Activated naive CD4-positive, alpha-beta T cell treated with anti-CD3 and anti-CD28 coated beads, Interleukin-2, amount 50 U/mL, for 72 hours (primary cell): ENCODE measurements at regions not wholly inside any gene's neighbourhood (a gene's known extent, or its start where the extent isn't known, plus 50 kb on each side); places are given as distances from the start of the nearest gene placed in this dataset.

Experiments
- ATAC-seq, 2 donors: fragments of 150-1000 bp; cut with Tn5 transposase; 2 replicates each; pipeline ENCODE4 v1.10.0; 2021; ENCODE audit warnings: mild to moderate bottlenecking in 2 of 2, moderate library complexity in 2 of 2
- DNase-seq, 2 donors: peaks; one replicate each; pipeline ENCODE4 v3.0.0; 2021 to 2022; ENCODE audit warnings: low spot score in 2 of 2
- H3K27ac Mint-ChIP-seq, 2 donors: one replicate each; pipeline ENCODE4 v1.8.0; 2022; ENCODE audit warnings: mild to moderate bottlenecking in 2 of 2, mixed read lengths in 2 of 2
- H3K36me3 Mint-ChIP-seq, 2 donors: one replicate each; pipeline ENCODE4 v1.8.0; 2022; ENCODE audit warnings: mixed read lengths in 2 of 2
- H3K9me3 Mint-ChIP-seq, 2 donors: one replicate each; pipeline ENCODE4 v1.8.0; 2022; ENCODE audit warnings: mixed read lengths in 2 of 2

DNA sequence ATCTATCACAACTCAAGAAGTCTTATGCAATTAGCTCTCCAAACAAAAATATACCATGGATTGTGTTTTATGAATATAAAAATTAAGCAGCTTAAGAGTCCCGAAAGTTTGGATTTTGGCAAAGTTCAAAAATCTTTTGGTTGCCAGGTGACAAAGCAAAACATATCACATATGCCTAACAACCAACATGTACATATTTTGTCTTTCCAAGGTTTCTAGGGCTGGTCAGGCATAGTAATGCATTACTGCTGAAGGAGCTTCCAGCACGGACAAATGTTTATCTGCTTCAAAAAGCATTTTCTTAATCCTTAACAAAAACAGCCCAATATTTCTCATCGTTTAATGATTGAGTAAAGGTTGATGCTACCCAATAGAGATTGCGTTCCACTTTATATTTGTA, 1327.1 kb upstream of the ZEB2 start:
- no peak overlapping the region for H3K27ac Mint-ChIP-seq
- H3K36me3 Mint-ChIP-seq = no peaks in the 10 kb centered on the region
- DNase-seq = no peak
- peaks cover 3 to 4% of the 10 kb centered on the region in 2 donors for H3K9me3 Mint-ChIP-seq
- no peak for ATAC-seq

DNA sequence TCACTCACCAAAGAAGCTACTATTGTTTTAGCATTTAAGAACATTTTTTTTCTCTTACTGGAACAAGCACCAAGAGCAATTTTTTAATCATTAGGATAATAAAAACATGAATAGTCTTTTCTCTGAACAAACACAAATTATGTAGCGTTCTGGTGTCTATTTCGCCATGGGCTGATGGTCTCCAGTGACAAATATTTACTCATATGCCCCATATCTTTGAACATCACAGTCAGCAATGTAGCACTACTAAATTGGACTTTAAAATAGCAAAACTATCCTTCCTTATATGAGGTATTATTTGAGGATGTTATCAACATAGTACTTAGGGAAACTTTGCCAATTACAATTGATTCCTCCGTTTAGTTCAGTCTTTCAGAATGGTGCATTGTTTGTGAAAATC, 1326.0 kb upstream of the ZEB2 start:
- Mint-ChIP-seq H3K36me3 (no peaks in the 10 kb centered on the region), H3K9me3 (peaks cover 0 to 6% of the 10 kb centered on the region in 2 donors), H3K27ac (no peak overlapping the region)
- DNase-seq (no peak), ATAC-seq (no peak)

DNA sequence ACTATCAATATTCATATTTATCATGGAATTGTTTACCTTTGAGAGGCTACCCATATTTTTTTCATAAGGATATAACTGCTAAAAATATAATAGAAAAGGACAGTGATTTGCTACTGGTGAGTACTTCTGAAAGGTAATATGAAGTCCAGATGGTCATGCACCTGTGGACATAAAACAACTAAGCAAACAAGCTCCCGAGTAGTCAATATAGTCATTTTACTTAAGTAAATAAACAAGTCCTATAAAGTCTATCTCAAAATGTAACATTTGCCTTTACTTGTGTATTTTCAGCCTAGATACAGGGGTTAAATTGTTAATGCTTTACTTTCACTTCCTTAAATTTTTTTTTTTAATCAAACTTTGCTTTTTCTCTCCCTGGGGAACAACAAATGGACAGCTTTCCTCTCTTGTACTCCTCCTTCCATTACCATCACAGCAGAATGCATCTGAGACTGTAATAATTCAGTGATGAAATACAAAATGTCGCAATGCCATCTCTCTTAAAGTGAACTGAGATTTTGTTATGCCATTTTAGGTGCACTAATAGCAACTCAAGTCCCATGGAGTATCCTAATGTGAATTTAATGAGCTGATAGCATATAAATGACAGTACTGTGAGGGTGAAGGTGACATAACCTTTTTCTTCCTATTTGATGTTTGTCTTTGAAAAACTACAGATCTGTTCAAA, 1325.4 kb upstream of the ZEB2 start:
- no peak for ATAC-seq
- no peak for DNase-seq
- Mint-ChIP-seq H3K36me3 (no peaks in the 10 kb centered on the region), H3K9me3 (peaks cover 4 to 6% of the 10 kb centered on the region in 2 donors), H3K27ac (no peak overlapping the region)

DNA sequence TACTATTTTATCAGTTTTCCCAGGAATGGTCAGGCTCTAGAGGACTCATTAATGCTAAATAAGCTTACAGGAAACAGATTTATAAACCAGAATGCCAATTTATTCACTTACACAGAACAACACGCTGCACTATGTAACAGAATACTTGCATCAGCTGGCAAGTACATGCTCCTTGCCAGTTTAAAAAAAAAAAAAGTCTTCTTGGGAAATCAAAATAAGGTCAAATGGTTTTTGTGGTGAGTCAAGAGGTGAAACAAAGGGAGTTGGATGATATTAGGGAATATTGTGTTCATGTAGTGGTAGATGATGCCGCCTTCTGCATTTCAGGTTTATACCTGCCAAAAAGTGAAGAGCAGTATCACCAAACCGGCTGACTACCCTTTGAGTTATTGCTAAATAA, 1322.1 kb upstream of the ZEB2 start:
- Mint-ChIP-seq H3K36me3 (no peaks in the 10 kb centered on the region), H3K27ac (no peak overlapping the region), H3K9me3 (peaks cover 7 to 10% of the 10 kb centered on the region in 2 donors)
- ATAC-seq (no peak), DNase-seq (no peak)

DNA sequence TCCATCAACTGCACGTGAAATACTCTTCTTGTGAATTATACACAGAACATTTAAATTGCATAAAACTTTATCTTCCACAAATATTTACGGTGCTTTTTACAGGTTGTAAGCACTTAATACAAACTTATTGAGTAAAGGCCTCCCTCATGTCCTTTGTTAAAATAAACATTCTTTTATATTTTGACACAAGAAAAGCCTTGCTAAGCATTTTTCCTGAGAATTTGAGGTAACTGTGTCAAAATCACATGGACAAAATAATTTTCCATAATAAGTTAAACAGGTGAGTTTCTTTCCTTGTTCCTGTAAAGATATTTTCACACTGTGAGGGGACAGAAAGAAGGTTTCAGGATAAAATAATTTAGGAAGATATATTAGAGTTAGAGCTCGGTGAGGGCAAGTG, 1317.1 kb upstream of the ZEB2 start:
- DNase-seq (no peak), ATAC-seq (no peak)
- Mint-ChIP-seq H3K27ac (no peak overlapping the region), H3K36me3 (no peaks in the 10 kb centered on the region), H3K9me3 (peaks cover 7% of the 10 kb centered on the region in 2 donors)

DNA sequence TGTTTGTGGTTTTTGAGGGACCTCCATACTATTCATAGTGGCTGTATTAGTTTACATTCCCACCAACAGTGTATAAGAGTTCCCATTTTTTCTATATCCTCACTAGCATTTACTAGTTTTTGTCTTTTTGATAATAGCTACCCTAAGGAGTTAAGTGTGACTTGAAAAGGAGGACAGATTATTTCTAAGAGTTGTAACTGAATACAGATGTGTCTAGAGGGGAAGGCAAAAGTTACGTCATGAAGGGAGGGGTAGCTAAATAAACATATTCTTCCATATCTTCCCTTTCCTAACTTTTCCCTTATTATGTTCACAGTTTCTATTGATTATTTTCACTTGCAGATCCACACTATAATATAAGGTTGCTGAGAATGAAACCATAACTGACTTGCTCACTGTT, 1315.7 kb upstream of the ZEB2 start:
- Mint-ChIP-seq H3K27ac (no peak overlapping the region), H3K9me3 (peaks cover 4 to 6% of the 10 kb centered on the region in 2 donors), H3K36me3 (no peaks in the 10 kb centered on the region)
- DNase-seq (no peak), ATAC-seq (no peak)

DNA sequence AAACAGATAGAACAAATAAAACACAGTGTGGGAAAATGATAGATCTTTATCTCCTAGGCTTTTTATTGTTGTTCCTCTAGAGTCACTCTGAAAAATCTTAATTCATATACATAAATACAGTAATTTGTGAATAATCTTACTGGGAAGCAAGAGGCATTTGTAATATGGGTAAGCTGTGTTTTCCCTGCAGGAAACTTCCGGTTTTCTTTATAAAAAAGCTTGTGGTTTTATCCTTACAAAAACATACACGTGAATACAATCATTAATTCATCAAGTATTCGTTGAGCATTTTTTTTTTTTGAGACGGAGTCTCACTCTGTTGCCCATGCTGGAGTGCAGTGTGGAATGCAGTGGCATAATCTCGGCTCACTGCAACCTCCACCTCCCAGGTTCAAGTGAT, 1312.8 kb upstream of the ZEB2 start:
- peaks cover under 1 to 4% of the 10 kb centered on the region in 2 donors for H3K9me3 Mint-ChIP-seq
- no peak overlapping the region for H3K27ac Mint-ChIP-seq
- peaks cover 0 to 5% of the 10 kb centered on the region in 2 donors for H3K36me3 Mint-ChIP-seq
- DNase-seq = no peak
- no peak for ATAC-seq

DNA sequence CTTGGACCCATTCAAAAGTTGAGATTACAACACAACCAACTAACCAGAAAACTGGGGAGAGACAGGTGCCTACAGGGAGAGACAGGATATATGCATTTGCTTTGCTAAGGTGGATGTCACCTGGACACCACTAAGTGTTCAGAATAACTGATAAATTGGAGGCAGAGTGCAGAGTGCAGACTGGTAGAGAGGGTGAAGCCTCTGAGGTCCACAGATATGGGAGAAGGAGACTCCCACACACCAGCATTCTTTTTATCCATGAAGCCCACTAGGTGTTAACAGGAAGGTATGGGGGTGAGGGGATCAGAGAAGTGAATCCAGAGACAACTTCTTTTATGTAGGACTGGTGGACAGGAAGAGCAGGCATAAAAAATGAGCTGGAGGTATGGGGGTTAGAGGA, 1310.0 kb upstream of the ZEB2 start:
- peaks cover 0 to 5% of the 10 kb centered on the region in 2 donors for H3K36me3 Mint-ChIP-seq
- peaks cover 13 to 16% of the 10 kb centered on the region in 2 donors for H3K9me3 Mint-ChIP-seq
- DNase-seq (no peak), ATAC-seq (no peak)
- H3K27ac Mint-ChIP-seq = no peak overlapping the region

DNA sequence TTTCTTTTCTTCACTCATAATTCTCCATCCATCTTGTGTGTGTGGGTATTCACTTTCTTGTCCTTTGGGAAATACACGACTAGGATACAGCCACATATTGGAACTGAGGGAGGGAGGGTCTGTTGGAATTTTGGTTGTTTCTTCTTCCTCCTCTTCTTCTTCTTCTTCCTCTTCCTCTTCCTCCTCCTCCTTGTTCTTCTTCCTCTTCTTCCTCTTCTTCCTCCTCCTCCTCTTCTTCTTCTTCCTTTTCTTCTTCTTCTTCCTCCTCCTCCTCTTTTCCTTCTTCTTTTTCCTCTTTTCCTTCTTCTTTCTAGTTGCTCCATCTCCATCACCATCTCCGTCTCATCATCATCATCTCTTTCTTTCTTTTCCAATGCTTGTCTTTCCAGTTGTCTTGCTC, 1307.3 kb upstream of the ZEB2 start:
- H3K36me3 Mint-ChIP-seq = peaks cover 0 to 5% of the 10 kb centered on the region in 2 donors
- peaks cover 13 to 24% of the 10 kb centered on the region in 2 donors for H3K9me3 Mint-ChIP-seq
- H3K27ac Mint-ChIP-seq = no peak overlapping the region
- no peak for ATAC-seq
- DNase-seq = no peak

DNA sequence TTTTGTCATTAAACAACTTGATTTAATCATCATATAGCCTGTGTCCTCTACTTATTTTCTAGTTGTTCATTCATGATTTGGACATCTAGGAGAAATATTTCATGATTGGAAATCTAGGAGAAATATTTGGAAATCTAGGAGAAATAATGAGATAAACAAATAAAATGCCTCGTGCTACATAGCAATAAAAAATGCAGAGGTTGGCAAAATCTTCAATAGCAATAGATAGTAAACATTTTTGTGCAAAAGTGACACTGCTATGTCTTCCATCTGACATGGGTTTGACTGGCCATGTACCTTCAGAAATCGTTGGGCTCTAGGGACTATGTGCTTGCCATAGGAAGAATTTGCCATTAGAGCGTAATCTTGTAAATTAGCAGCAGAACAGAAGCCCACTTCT, 1304.5 kb upstream of the ZEB2 start:
- H3K9me3 Mint-ChIP-seq = peaks cover 23 to 33% of the 10 kb centered on the region in 2 donors

DNA sequence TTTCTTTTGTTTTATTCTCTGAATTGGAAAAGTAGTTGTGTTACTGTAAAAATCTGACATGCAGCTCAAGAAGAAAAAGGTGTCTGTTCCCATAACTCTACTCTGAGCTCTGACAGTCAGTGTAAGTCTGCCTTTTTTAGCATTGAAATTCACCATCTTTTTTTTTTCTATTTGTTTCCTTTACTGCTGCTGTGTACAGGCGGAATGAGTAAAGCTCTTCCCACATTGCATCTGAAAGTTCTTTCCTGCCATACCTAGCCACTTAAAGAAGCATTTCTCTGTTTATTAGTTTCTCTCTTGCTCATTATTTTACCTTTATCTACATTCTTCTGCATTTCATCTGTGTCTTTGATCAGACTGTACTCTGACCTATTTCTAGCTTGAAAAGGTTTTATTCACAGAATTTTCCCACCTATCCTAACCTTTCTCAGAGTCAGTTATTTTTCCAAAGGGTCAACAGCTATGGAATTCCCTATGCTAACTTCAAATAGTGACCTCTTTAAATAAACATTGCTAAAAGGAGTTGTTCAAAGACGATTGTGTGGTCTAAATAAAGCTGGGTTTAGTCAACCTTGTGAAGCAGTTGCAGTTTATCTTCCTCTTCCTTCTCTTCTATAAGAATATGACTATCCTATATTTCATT, 1303.1 kb upstream of the ZEB2 start:
- Mint-ChIP-seq H3K9me3 (peaks cover 23 to 33% of the 10 kb centered on the region in 2 donors), H3K36me3 (no peaks in the 10 kb centered on the region), H3K27ac (no peak overlapping the region)
- DNase-seq = no peak
- ATAC-seq = no peak

More for the DNA sequence above, 1304.5 kb upstream of the ZEB2 start:
- Mint-ChIP-seq H3K36me3 (peaks cover 0 to 5% of the 10 kb centered on the region in 2 donors), H3K27ac (no peak overlapping the region)
- no peak for DNase-seq
- ATAC-seq = no peak

DNA sequence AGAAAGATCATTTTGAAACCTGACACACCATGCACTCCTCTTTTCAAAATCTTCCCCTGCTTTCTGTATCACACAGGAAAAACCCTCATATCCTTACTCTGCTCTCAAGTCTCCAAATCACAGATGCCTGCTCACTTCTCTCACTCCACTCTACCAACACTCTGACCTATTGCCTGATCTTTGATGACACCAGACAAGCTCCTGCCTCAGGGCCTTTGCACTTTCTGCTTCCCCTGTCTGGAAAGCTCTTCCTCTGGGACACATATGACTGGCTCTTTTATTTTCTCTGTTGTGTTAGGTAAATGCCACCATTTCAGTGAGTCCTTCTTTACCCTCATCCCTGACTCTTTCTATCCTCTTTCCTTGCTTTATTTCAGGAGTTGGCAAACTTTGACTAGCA, 1300.7 kb upstream of the ZEB2 start:
- H3K36me3 Mint-ChIP-seq = no peaks in the 10 kb centered on the region
- peaks cover 10 to 21% of the 10 kb centered on the region in 2 donors for H3K9me3 Mint-ChIP-seq
- no peak for ATAC-seq
- no peak overlapping the region for H3K27ac Mint-ChIP-seq
- no peak for DNase-seq

DNA sequence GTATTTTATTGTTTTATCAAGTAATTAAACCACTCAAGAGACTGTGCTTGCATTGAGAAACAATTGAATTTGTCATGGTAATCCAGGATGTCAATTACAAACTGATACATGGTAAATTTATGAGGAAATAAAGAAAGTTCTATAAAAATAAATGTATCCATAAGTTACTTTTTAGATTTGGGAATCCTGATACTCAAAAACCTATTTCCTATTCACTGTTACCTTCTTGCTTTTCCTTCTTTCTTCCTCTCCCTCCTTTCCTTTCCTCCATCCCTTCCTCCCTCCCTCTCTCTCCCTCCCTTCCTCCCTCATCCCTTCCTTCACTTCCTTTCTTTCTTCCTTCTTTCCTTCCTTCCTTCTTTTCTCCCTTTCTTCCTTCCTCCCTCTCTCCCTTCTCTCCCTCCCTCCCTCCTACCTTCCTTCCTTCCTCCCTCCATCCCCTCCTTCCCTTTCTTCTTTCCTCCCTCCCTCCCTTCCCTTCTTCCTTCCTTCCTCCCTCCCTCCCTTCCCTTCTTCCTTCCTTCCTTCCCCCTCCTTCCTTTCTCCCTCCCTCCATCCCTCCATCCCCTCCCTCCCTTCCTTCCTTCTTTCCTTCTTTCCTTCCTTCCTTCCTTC, 1299.1 kb upstream of the ZEB2 start:
- H3K36me3 Mint-ChIP-seq = no peaks in the 10 kb centered on the region
- ATAC-seq (no peak), DNase-seq (no peak)
- no peak overlapping the region for H3K27ac Mint-ChIP-seq
- peaks cover 10 to 23% of the 10 kb centered on the region in 2 donors for H3K9me3 Mint-ChIP-seq

DNA sequence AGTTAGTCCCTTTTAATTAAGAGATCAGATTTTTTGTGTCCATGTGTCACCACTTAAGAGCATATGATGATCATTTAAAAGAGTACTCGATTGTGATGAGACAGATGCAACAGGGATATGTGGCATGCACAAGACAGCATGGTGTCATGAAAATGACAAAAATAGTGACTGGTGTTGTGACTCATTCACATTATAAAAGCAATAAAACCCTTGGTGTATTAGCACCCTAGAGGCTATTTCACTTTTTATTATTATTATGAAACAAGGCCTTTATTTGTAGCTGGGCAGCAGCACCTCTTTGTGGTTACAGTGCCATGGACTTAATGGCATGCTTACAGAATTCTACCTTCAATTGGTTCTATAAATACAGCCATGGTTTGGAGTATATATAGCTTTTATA, 1296.0 kb upstream of the ZEB2 start:
- DNase-seq (no peak), ATAC-seq (no peak)
- H3K36me3 Mint-ChIP-seq = no peaks in the 10 kb centered on the region
- peaks cover 8 to 12% of the 10 kb centered on the region in 2 donors for H3K9me3 Mint-ChIP-seq
- H3K27ac Mint-ChIP-seq = no peak overlapping the region

DNA sequence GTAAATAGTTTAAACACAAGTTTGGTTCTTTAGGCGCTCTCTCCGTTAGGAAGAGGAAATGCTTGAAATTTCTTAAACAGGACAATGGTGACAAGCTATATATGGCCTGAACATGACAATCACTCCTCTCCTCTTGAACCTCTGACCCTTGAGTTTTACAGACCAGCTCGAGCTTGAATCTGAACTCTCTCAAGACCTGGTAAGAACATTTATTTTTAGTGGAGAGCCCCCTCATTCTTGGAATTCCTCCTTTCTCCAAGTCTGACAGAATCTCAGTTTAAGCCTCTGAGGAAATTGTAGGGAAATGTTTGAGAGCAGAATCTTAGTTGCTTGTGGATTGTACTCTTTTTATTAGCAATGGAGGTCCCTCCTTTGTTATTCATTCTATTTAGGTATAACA, 1293.6 kb upstream of the ZEB2 start:
- DNase-seq = no peak
- no peak overlapping the region for H3K27ac Mint-ChIP-seq
- no peaks in the 10 kb centered on the region for H3K36me3 Mint-ChIP-seq
- ATAC-seq = no peak
- peaks cover 0 to 3% of the 10 kb centered on the region in 2 donors for H3K9me3 Mint-ChIP-seq

DNA sequence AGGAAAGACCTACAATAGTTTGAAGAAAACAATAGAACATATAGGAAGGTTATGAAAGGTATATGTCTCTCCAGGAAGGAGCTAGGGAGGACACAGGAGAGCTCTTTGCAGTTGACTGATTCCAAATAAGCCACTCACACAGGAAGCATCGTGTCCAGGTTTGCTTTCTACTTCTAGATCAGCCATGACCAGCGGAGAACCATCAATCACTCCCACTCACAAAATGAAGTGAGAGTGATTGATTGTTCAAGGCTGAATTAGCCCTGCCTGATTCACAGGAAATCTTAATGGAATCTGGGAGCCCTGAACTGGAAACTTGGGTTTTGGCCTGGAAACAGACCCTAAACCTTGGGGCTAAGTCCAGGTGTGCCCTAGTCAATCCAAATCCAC, 1292.2 kb upstream of the ZEB2 start:
- no peak overlapping the region for H3K27ac Mint-ChIP-seq

DNA sequence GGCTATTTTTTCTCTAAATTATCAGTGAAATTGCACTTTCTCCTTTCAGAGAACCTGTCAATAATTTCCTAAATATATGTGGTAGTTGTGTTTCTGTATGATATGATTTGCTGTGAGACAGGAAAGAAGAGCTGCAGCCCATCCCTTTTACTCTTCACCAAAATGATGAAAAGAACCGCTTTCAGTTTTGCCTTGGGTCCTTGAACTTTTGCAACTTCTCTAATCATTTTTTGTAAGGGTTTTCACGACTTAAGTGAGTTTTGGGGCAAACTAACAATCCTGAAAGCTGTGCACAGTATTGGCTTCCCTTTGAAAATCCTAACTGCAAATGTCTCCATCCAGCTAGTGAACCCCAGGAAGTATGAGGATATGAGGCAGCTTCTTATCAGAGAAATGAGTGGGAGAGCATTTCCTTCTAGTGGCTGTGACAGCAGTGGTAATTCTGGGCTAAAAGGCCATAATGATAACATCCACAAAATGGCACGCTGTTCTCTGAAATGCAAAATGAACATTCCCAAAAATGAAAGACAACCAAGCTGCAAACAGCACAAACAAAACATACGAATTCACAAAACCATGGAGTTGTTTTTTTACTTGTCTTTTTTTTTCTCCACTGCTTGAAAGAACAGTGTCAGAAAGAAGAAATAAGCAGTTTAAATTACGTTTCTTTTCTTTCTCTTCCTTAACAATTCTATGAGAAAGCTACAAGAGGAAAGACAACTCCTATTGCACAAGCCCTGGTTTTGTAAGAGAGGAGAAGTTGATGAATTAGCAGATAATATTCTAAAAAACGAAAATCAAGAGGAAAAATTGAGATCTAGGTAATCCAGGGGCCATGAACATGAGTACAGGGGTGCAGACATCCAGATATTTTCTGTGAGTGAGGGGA, 1291.6 kb upstream of the ZEB2 start:
- ATAC-seq (no peak), DNase-seq (no peak)
- Mint-ChIP-seq H3K36me3 (no peaks in the 10 kb centered on the region), H3K27ac (no peak overlapping the region), H3K9me3 (peaks cover 0 to 3% of the 10 kb centered on the region in 2 donors)

More for the DNA sequence above, 1292.2 kb upstream of the ZEB2 start:
- ATAC-seq (no peak), DNase-seq (no peak)
- H3K9me3 Mint-ChIP-seq = peaks cover 0 to 3% of the 10 kb centered on the region in 2 donors
- no peaks in the 10 kb centered on the region for H3K36me3 Mint-ChIP-seq
